BJ (cell line): ENCODE measurements at regions not wholly inside any gene's neighbourhood (a gene's known extent, or its start where the extent isn't known, plus 50 kb on each side); places are given as distances from the start of the nearest gene placed in this dataset.

Experiments
- CTCF ChIA-PET: fragments of 350-600 bp; formaldehyde crosslinking; extraction: SDS; loops from one replicate; lab custom pipeline; 2021; ENCODE audit warnings: antibody characterized with exemption, inconsistent platforms; lab: Yijun Ruan, JAX
- POLR2A ChIA-PET: fragments of 300-600 bp; sonication (Branson Sonifier 250); formaldehyde crosslinking; extraction: SDS; loops from one replicate; lab custom pipeline; 2021; ENCODE audit warnings: antibody characterized with exemption; lab: Charles Lee
- DNase-seq: peaks from one replicate; pipeline ENCODE4 v3.0.0-alpha.2; 2011; ENCODE audit warnings: low read depth
- H3K27me3 ChIP-seq: 2 replicates; pipeline ENCODE4 v1.6.0; 2011; ENCODE audit warnings: low read length; ENCODE audit not compliant: control insufficient read depth, insufficient read depth
- H3K36me3 ChIP-seq: 2 replicates; pipeline ENCODE4 v1.5.1; 2011; ENCODE audit warnings: low read length; ENCODE audit not compliant: control insufficient read depth, insufficient read depth
- H3K4me3 ChIP-seq: 2 replicates; pipeline ENCODE4 v1.5.1; 2011; ENCODE audit warnings: low read depth, mild to moderate bottlenecking, control low read depth, low read length
- CTCF ChIP-seq: IDR thresholded peaks from 2 replicates; pipeline ENCODE4 v1.5.1; 2011; ENCODE audit warnings: low read depth, mild to moderate bottlenecking, control low read depth, inconsistent platforms, low read length, moderate library complexity; ENCODE audit not compliant: insufficient read depth

DNA sequence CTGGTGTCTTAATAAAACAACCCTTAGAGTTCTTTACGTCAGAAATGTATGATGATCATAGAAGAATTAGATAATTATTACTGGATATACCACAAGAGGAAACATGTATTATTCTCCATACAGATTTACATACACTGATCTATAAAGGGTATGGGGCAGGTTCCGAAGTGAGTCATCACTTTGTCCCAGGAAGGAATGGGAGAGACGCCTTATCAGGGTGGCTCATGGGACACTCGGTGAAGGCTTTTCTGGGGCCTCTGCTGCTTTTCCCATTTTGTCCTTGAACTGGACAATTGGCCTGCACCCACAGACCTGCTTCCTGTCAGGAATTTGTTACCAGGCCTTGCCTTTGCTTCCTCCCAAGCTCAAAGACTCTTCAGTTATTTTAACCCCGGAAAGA lies 233.8 kb upstream of the RUNX1 start:
- Histone ChIP-seq H3K4me3 (no peak overlapping the region), H3K36me3 (no peaks in the 10 kb centered on the region), H3K27me3 (no peaks in the 10 kb centered on the region)
- CTCF ChIA-PET: interaction anchor here (0.7 kb wide), 1 partner anchor 13 kb away, joined by 3 read pairs; no protein-coding TSS in a partner anchor
- no peak for DNase-seq
- TF ChIP-seq CTCF: no peak
- POLR2A ChIA-PET: no interaction called here

GRCh38 chr21:35281956-35282355 lies 232.9 kb upstream of the RUNX1 start:
- POLR2A ChIA-PET: no interaction called here

GRCh38 chr21:35280231-35280630 lies 231.1 kb upstream of the RUNX1 start:
- DNase-seq: no peak
- Histone ChIP-seq H3K36me3 (no peaks in the 10 kb centered on the region), H3K27me3 (no peaks in the 10 kb centered on the region), H3K4me3 (no peak overlapping the region)
- ChIA-PET POLR2A (no interaction called here), CTCF (interaction anchor here (0.6 kb wide), 1 partner anchor 71 kb away, joined by 4 read pairs; no protein-coding TSS in a partner anchor)
- no peak for TF ChIP-seq CTCF

More at GRCh38 chr21:35281956-35282355, 232.9 kb upstream of the RUNX1 start:
- H3K36me3 ChIP-seq: no peaks in the 10 kb centered on the region
- TF ChIP-seq CTCF: no peak
- CTCF ChIA-PET: no interaction called here
- no peak for DNase-seq
- no peaks in the 10 kb centered on the region for H3K27me3 ChIP-seq
- no peak overlapping the region for H3K4me3 ChIP-seq

DNA sequence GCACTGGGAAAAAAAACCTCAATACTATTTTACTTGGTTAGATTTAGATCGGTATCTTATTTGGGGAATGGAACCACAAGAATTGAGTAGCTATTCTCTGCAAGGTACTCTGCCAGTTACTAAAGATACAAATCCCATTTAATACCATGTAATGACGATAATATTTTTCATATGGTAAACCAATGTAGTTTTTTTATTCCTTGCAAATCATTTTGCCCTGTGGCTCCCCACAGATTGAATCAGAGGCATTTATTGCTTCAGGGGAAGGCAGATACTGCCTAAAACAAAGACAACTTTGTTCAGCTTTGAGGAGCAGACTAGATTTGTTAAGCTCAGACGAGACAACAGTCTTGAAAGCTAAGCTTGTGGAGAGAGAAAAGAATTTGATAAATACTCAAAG lies 226.7 kb upstream of the RUNX1 start:
- TF ChIP-seq CTCF: no peak
- DNase-seq: no peak
- POLR2A ChIA-PET: no interaction called here
- H3K27me3 ChIP-seq: no peaks in the 10 kb centered on the region
- H3K4me3 ChIP-seq: no peak overlapping the region
- H3K36me3 ChIP-seq: no peaks in the 10 kb centered on the region
- CTCF ChIA-PET: interaction anchor here (1.0 to 1.4 kb wide), 2 partner anchors 11 to 16 kb away, joined by 3 read pairs; no protein-coding TSS in a partner anchor

GRCh38 chr21:35274923-35275322 lies 225.8 kb upstream of the RUNX1 start:
- POLR2A ChIA-PET: no interaction called here
- H3K36me3 ChIP-seq: no peaks in the 10 kb centered on the region

More at GRCh38 chr21:35274923-35275322, 225.8 kb upstream of the RUNX1 start:
- Histone ChIP-seq H3K27me3 (no peaks in the 10 kb centered on the region), H3K4me3 (no peak overlapping the region)
- CTCF ChIA-PET: interaction anchor here (0.6 to 1.4 kb wide), 4 partner anchors 10 to 187 kb away, joined by 3 read pairs; no protein-coding TSS in a partner anchor
- no peak for TF ChIP-seq CTCF
- no peak for DNase-seq
